ENCODE measurements at regions not wholly inside any gene's neighbourhood (a gene's known extent, or its start where the extent isn't known, plus 50 kb on each side); places are given as distances from the start of the nearest gene placed in this dataset.
A peak's percentile ranks its signal among the peaks of the same experiment; 100 is the strongest.
"Not testable (repeated sequence)": the region's sequence is repeated elsewhere in the genome, so short reads cannot be mapped to it uniquely, and the experiment has no call there.

DNA sequence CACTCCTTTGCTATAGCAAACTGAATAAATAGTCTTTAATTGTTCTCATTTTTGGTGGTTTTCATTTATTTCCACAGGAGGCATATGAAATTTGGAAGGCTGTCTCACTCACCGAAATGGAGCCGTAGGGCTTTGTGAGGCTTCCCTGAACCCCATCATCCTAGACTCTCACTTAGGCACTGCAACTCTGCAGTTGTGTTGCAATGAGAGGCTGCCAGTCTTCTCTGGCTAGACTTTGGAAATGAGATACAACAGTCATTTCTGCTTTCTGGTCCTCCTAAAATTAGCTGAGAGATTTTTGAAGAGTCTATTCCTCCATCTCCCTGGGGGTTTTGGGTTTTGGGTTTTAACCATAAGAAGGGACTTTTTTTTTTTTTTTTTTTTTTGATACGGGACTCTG lies 146.5 kb downstream of the SH3BGRL start:
- FAIRE-seq (no peak), DNase-seq (ENCODE audit: low spot score) (no peak)

- no peak for FAIRE-seq
- no peak for DNase-seq (ENCODE audit: low spot score)
Observed at GRCh38 chrX:81354954-81355353, 153.1 kb downstream of the SH3BGRL start.

GRCh38 chrX:81355436-81355835 lies 153.5 kb downstream of the SH3BGRL start:
- FAIRE-seq = no peak
- no peak for DNase-seq (ENCODE audit: low spot score)

DNA sequence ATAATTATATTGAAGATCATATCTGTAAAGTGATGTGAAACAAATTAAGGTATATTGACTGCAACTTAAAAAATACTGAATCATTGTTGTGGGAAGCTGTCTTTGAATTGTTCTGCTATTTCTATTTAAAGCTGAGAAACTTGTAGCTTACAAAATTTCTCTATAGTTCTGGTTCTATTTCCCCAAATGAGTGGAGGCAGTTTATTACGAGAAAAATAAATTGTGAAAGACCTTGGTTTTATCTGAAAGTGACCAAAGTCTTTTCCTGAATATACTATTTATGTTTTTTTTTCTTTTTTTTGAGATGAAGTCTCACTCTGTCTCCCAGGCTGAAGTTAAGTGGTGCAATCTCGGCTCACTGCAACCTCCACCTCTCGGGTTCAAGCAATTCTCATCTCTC lies 165.4 kb downstream of the SH3BGRL start:
- no peak for DNase-seq (ENCODE audit: low spot score)
- FAIRE-seq = no peak

DNA sequence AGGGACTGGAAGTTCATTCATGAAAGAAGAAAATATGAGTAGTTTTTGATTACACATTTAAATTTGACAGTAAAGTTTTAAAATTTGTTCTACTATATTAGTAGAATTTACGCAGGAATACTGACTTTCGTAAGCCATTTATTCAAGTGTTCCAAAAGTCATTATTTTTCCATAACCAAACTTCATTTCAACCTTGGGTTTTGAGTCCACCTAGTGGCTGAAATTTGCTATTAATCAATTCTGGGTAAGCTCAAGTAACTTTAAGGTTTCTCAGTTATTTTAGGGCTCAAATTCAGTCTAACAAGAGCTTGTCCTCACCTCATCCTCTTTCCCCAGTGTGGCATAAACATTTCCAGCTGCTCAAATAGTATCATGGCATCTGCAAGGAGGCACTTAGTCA lies 175.4 kb downstream of the SH3BGRL start:
- peak; percentile 6 for DNase-seq (ENCODE audit: low spot score)
- no peak for FAIRE-seq

- no peak for DNase-seq (ENCODE audit: low spot score)
- no peak for FAIRE-seq
Observed at GRCh38 chrX:81378560-81378959, 176.7 kb downstream of the SH3BGRL start.

DNA sequence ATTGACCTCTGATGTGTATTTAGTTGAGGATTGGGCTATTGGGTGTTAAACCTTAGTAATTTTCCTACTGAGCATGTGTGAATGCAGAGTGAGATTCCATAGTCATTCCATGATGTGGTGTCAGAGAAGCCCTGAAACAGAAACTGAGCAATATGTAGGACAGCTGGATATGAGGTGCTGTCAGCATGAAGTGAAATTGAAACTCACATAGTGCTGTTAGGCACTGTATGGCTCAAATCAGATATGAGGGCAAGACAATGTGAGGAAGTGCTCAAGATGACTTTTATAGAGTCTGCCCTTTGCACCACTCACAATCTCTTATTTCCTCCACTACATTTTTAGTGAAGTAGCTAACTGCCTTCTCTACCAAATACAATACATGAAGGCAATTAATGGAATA lies 188.3 kb downstream of the SH3BGRL start:
- no peak for FAIRE-seq
- DNase-seq (ENCODE audit: low spot score) = no peak

GRCh38 chrX:81392396-81392795 lies 190.5 kb downstream of the SH3BGRL start:
- DNase-seq (ENCODE audit: low spot score) (no peak), FAIRE-seq (no peak)

GRCh38 chrX:81405781-81406180 lies 203.9 kb downstream of the SH3BGRL start:
- DNase-seq (ENCODE audit: low spot score) (no peak), FAIRE-seq (no peak)

DNA sequence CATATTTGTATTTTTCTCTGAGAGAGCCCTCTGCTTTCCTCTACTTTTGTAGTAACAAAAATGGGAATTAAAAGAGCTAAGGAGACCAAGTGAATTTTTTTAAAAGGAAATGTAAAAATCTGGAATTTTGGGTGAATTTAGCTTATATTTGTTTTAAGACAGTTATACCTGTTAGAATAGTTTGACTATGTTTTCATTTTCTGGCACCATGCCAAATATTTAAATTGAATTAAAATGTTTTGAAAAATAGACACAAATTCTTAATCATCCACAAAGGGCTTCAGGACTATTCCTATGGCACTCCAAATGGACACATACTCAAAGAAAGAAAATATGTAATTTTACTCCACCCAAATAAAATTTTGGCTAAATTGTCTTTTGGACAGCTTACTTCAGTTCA lies 209.6 kb downstream of the SH3BGRL start:
- no peak for DNase-seq (ENCODE audit: low spot score)
- FAIRE-seq = no peak

DNA sequence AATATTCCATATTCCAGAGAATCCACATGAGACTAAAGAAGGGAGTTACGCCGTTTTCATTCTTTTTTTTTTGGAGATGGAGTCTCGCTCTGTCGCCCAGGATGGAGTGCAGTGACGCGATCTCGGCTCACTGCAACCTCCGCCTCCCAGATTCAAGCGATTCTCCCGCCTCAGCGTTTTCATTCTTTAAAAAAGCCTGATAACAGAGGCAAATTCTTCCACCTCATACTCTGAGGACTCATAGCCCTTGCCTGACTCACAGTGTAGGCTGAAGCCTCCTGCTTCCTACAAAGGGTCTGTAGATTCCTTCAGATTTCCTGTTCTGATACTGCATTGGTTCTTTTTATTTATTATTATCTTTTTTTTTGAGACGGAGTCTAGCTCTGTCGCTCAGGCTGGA lies 210.5 kb downstream of the SH3BGRL start:
- FAIRE-seq (no peak), DNase-seq (ENCODE audit: low spot score) (no peak)

DNA sequence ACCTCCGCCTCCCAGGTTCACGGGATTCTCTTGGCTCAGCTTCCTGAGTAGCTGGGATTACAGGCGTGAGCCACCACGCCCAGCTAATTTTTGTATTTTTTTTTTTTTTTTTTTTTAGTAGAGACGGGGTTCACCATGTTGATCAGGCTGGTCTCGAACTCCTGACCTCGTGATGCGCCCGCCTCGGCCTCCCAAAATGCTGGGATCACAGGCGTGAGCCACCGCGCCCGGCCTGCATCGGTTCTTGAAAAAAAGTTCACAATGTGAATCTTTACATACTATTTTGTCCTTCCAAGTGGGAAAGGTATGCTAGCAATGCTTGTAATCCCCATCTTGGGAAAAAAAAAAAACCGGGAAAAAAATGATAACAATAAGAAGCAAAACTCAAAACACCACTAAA lies 211.0 kb downstream of the SH3BGRL start:
- DNase-seq (ENCODE audit: low spot score); FAIRE-seq: not testable (repeated sequence)

GRCh38 chrX:81414630-81415029 lies 212.7 kb downstream of the SH3BGRL start:
- FAIRE-seq (no peak), DNase-seq (ENCODE audit: low spot score) (no peak)

Measured in urothelium cell line (cell line).